Left lobe of liver (tissue), 2 donors: ENCODE measurements at regions not wholly inside any gene's neighbourhood (a gene's known extent, or its start where the extent isn't known, plus 50 kb on each side); places are given as distances from the start of the nearest gene placed in this dataset.

Source experiments
- ATAC-seq: fragments of 200-7000 bp; cut with Tn5 transposase; one replicate; pipeline ENCODE4 v1.9.1; 2020; ENCODE audit warnings: mild to moderate bottlenecking, moderate library complexity
- DNase-seq: peaks from one replicate; pipeline ENCODE4 v3.0.0-alpha.2; 2020; ENCODE audit warnings: low spot score
- donor health status: DM: no; HTN: no; CAD: no; lungs with moderate emphysema.
- donor health status: DM: no; HTN: yes; CAD: no.

- DNase-seq, result no peak
These were observed 63.4 kb upstream of the FBRSL1 start for GRCh38 chr12:132426349-132427173.

DNA sequence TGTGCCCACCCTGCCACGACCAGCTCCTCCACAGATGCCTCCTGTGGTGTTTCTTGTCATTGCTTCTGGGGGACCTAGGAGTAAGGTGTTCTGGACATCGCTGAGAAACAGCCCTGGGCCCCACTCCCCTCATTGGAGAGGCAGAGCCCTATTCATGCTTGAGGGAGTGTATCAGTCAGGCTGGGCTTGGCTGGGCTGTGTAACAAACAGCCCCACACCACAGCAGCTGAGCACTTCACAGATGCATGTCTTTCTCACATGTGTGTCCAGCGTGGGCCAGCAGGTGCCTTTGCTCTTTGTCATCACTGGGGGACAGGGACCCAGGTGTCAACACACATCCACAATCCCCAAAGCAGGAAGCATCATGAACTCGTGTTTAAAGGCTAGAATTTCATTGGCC lies 65.1 kb upstream of the FBRSL1 start:
- no peak for DNase-seq
- no peak for ATAC-seq

More at GRCh38 chr12:132426349-132427173, 63.4 kb upstream of the FBRSL1 start:
- no peak for ATAC-seq

DNA sequence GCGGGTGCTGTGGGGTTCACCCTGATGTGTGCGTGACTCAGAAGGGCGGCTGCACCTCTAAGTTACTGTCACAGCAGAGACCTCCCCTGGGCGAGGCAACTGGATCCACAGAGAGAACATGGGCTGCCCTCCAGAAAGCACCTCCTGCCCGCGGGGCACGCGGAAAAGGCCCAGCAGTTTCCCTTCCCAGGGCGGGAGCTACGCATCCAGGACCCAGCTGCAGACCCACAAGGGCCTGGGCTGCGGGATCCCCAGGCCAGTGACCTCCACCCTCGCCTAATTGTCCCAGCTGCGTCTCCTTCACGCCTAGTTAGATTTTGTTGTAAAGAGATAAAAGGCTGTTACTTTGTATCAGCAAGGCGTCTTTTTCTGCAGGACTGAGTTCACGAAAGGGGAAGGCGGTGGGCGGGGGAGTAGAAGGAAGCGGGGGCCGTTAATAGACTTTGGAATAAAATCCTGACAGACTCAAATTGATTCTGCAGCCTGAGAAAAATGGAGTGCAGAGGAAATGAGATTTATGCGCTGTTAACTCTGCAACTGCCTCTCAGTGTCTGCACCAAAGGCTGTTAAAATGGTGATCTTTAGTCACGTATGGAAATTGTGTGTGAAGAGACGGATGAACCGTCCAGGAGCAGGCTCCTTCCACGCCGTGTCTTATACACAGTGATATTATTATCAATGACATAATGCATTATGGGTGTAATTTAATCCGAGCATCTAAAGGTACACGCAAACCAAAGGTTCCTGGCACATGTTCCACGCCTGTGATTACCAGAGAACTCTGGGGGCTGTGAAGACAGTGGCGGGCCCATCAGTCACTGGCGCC lies 65.9 kb upstream of the FBRSL1 start:
- no peak for DNase-seq
- no peak for ATAC-seq

DNA sequence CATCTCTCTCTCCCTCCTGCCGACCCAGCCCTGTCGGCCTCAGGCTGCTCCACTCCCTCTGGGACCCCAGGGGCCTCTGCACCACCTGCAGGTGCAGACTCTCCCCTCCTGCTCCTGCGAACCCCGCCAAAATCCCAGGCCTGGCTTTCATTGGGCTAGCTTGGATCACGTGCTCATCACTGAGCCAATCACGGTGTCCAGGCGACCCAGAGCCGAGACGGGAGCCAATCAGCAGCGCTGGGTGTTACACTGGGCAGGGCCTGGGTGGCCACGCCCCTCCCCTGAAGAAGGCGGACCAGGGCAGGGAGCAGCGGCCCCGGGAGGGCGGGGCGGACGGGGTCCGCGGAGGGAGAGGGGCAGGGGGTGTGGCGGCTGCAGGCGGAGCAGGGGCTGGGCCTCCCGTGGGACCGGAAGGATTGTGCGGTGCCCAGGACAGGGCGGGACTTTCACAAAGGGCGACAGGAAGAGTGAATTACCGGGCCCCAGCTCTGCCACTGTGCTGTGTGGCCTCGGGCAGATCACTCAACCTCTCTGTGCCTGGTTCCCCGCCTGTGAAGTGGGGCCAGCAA lies 66.6 kb upstream of the FBRSL1 start:
- no peak for DNase-seq
- ATAC-seq, result no peak

DNA sequence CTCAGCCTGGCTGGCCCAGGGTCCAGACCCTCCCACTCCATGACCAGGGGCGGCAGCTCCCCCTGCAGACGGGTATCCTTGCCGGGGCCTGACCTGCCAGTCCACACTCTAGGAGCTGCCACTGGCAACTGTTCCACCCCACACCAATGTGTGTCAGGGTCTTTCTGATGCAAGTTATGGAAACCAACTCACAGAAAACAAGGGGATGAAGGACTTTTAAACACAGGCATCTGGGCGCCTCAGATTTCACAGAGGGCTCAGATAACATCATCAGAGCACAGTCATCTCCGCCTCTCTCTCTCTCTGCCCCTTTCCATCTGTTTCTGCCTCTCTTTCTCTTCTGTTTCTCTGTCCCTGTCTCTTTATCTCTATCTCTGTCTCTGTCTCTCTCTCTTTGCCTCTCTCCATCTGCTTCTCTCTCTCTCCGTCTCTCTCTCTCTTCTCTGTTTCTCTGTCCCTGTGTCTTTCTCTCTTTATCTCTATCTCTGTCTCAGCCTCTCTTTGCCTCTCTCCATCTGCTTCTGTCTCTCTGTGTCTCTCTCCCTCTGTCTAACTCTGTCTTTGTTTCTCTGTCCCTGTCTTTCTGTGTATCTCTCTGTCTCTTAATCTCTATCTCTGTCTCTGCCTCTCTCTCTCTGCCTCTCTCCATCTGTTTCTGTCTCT lies 67.4 kb upstream of the FBRSL1 start:
- no peak for DNase-seq
- ATAC-seq, result no peak

GRCh38 chr12:132422040-132422380 lies 67.9 kb upstream of the FBRSL1 start:
- ATAC-seq, result no peak
- DNase-seq, result no peak

GRCh38 chr12:132419631-132420246 lies 70.2 kb upstream of the FBRSL1 start:
- ATAC-seq (no peak), DNase-seq (no peak)

DNA sequence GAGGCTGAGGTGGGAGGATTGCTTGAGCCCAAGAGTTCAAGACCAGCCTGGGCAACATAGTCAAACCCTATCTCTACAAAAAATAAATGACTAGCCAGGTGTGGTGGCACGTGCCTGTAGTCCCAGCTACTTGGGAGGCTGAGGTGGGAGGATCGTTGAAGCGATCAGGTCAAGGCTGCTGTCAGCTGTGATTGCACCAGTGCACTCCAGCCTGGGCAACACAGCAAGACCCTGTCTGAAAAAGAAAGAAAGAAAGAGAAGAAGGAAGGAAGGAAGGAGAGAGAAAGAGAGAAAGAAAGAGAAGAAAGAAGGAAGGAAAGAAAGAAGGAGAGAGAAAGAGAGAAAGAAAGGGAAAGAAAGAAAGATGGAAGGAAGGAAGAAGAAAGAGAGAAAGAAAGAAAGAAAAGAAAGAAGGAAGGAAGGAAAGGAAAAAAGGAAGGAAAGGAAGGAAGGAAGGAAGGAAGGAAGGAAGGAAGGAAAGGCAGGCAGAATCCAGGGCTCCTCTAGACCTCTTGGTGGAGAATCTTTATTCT lies 71.5 kb upstream of the FBRSL1 start:
- DNase-seq (no peak), ATAC-seq (no peak)

GRCh38 chr12:132417741-132418140 lies 72.2 kb upstream of the FBRSL1 start:
- ATAC-seq (no peak), DNase-seq (no peak)

GRCh38 chr12:132416827-132417226 lies 73.1 kb upstream of the FBRSL1 start:
- no peak for DNase-seq
- ATAC-seq, result no peak

GRCh38 chr12:132416121-132416673 lies 73.8 kb upstream of the FBRSL1 start:
- DNase-seq, result no peak
- ATAC-seq, result no peak

DNA sequence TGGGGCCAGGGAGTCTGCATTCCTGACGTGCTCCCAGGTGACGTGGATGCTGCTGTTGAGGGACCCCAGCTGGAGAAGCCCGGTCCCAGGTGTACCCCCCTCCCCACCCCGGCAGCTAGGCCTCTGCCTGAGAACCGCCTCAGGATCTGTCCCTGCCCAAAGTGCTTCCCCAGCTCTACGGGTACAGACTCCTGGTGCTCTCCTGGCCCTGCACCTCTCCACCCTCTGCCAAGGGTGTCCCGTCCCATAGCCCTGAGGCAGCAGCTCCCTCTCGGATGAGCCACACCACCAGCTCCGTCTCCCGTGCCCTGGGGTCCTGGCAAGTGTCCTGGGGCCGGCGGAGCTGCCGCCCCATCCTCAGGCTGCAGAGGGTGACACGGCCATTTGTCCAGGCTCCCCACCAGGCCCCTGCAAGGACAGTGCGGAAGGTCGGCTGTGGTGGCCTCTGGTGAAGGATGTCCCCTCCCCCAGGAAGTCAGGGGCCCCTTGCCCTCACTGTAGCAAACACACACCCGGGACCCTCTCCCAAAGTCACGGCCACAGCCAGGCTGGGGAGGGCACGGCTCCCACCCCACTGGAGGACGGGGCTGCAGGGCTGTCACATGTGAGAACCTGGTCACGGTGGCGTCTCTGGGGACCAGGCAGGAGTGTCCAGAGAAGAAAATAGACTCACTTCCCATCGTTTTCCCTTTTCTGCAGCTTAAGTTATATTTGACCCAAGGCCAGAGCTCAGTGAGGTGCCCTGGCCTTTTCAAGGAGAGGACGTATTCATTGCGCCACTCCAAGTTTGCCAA lies 74.4 kb upstream of the FBRSL1 start:
- peak; percentile 9 for ATAC-seq
- no peak for DNase-seq

DNA sequence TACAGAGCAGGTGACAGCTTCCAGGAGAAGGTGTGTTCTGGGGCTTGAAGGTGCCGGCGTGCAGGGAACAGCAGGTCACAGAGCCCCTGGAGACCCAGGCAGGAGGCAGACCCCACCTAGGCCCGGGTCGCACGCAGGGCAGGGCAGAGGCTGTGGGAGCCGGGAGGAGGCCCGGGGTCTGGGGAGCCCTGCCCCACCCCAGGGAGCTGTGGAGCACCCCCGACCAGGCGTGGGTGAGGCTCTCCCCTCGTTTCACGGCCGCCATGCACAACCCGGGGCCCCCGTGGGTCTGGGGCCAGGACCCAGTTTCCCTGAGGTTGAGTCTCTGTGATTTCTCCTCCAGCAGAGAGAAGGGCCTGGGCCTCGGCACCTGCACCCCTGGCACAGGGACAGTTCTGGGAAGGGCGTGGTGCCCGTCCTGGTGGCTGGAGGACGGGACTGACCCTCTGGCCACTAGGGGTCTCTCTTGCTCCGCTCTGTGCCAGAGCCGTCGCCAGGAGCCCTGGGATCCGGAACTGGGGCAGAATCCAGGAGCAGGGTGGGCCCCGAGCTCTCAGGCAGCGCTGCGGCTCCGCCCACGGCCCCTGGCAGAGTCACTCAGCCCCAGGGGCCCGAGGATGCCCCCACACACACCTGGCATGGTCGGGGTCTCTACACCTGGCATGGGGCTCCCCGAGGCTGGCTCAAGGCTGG lies 75.2 kb upstream of the FBRSL1 start:
- DNase-seq (peak; percentile 81), ATAC-seq (peak; percentile 98)

DNA sequence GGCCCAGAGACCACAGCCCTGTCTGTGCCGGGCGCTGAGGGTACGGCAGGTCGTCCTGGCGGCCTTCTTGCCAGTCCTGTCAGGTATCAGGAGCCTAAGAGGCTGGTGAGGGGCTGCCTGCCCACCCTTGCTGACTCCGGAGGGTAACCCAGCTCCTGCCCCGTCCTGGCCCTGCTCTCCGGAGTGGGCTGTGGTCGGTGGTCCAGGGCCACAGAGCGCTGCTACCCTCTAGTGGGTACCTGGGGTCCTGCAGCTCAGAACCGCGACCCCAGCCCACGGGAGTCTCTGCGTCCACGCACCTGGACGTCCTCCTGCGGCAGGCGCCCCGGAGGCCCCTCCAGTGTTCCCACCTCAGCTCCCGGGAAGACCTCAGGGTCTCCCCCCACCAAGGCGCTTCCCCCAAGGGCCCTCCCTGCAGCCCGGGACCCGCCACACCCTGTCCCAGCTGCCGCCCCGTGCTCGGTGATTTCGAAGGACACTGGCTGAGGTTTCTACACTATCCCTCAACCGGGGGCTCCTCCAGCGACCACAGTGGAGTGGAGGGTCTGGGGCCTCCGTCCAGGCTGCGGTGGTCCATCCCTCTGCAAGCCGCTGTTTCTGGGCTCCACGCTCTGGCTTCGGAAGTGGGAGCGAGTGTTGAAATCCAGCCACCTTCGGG lies 75.9 kb upstream of the FBRSL1 start:
- no peak for DNase-seq
- ATAC-seq, result no peak

- ATAC-seq, result no peak
These were observed 78.5 kb upstream of the FBRSL1 start for GRCh38 chr12:132411457-132411856.

DNA sequence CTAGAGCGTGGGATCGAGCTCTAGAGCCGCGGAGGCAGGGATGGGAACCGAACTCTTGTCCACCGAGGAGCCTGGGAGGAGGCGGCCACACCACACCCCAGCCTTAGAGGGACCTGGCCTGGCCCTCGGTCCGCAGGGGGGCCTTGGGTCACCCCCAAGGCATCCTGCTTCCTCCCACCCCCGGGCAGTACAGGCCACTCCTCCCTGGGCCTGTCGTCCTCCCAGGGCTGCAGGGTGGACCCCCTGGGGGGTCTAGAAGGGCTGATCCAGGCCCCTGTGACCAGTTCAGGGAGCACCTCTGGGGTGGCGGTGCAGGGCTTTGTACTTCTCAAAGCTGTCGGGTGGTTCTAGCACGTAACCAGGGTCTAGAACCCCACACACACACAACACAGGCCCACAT lies 79.1 kb upstream of the FBRSL1 start:
- DNase-seq (no peak), ATAC-seq (no peak)

More at GRCh38 chr12:132411457-132411856, 78.5 kb upstream of the FBRSL1 start:
- no peak for DNase-seq

GRCh38 chr12:132410296-132410625 lies 79.7 kb upstream of the FBRSL1 start:
- no peak for ATAC-seq
- DNase-seq, result no peak

DNA sequence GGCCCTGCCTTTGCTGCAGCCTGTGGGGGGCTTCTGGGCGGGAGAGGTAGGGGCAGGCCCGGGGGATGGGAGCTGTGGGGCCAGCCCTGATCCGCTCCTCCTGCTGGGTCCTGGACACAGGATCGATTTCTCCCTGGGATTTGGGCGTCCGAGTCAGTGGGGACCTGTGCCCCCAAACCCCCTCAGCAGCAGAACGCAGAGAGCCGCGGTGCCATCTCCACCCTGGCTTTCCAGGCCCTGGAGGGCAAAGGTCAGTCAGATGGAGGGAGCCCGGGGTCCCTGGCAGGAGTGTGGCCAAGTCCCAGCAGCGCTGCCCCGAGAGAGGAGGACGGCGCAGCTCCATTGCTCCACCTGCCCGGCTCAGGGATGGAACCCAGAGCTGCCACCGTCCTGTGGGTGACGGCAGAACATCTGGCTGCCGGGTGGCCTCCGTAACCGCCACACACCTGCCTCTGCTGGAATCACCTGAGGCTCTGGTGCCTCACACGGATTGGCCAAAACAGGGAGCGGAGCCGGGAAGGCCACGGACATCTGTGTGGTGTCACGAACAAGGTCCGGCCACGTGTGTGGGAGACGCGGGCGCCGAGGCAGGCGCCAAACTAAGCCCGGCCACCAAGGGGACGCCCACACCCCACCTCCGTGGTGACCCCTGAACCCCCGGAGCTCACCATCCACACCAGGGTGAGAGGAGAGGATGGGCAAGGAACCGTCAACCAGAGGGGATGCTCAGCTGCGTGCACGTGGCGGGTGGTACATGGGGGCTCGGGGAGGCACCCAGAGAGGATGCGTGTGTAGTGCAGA lies 80.3 kb upstream of the FBRSL1 start:
- DNase-seq (no peak), ATAC-seq (no peak)
